Liver (tissue), 8 donors: ENCODE measurements at regions not wholly inside any gene's neighbourhood (a gene's known extent, or its start where the extent isn't known, plus 50 kb on each side); places are given as distances from the start of the nearest gene placed in this dataset.

Experiments used
- DNase-seq: peaks from one replicate; pipeline ENCODE4 v3.0.0-alpha.2; 2017; ENCODE audit warnings: low spot score
- H3K27ac ChIP-seq, 2 donors: one replicate each; pipeline ENCODE4 v1.7.0; 2013; ENCODE audit warnings: inconsistent platforms in 2 of 2, low read length in 2 of 2, control low read depth in 1 of 2, low read depth in 1 of 2, mild to moderate bottlenecking in 1 of 2
- H3K27me3 ChIP-seq, 4 donors: one replicate each; pipeline versions ENCODE4 v1.6.1 to v1.7.0; 2013; ENCODE audit warnings: low read length in 3 of 4, inconsistent platforms in 1 of 4, mild to moderate bottlenecking in 1 of 4, moderate library complexity in 1 of 4; ENCODE audit not compliant: control insufficient read depth in 4 of 4, insufficient read depth in 4 of 4
- H3K36me3 ChIP-seq, 4 donors: one replicate each; pipeline versions ENCODE4 v1.6.1 to v1.7.0; 2013; ENCODE audit warnings: low read length in 3 of 4, mild to moderate bottlenecking in 3 of 4, low read depth in 1 of 4, moderate library complexity in 1 of 4; ENCODE audit not compliant: control insufficient read depth in 4 of 4, insufficient read depth in 3 of 4
- H3K4me1 ChIP-seq, 4 donors: one replicate each; pipeline versions ENCODE4 v1.6.1 to v1.7.0; 2013; ENCODE audit warnings: low read length in 3 of 4, mild to moderate bottlenecking in 3 of 4, moderate library complexity in 1 of 4; ENCODE audit not compliant: control insufficient read depth in 4 of 4, insufficient read depth in 4 of 4
- H3K4me3 ChIP-seq, 3 donors: one replicate each; pipeline versions ENCODE4 v1.6.1 to v1.7.0; 2013; ENCODE audit warnings: low read length in 3 of 3, control low read depth in 1 of 3, low read depth in 1 of 3, mild to moderate bottlenecking in 1 of 3
- H3K9ac ChIP-seq, 2 donors: one replicate each; pipeline ENCODE4 v1.7.0; 2013; ENCODE audit warnings: low read length in 2 of 2, mild to moderate bottlenecking in 2 of 2, moderate library complexity in 2 of 2, control low read depth in 1 of 2, low read depth in 1 of 2
- H3K9me3 ChIP-seq, 4 donors: one replicate each; pipeline versions ENCODE4 v1.6.1 to v1.7.0; 2013; ENCODE audit warnings: low read length in 3 of 4; ENCODE audit not compliant: control insufficient read depth in 4 of 4
- EGR1 ChIP-seq, 2 donors: IDR thresholded peaks; 2 replicates each; pipeline ENCODE4 v1.6.1; 2016 to 2018; ENCODE audit warnings: antibody characterized with exemption in 2 of 2, low read depth in 2 of 2
- FOXA1 ChIP-seq: IDR thresholded peaks from 2 replicates; pipeline ENCODE4 v1.6.1; 2016; ENCODE audit warnings: antibody characterized with exemption
- FOXA2 ChIP-seq: IDR thresholded peaks from 2 replicates; pipeline ENCODE4 v1.6.1; 2016; ENCODE audit warnings: antibody characterized with exemption
- GABPA ChIP-seq, 2 donors: IDR thresholded peaks in 1 of 2; conservative IDR thresholded peaks in 1 of 2; 2 replicates each; pipeline ENCODE4 v1.6.1; 2016; ENCODE audit warnings: antibody characterized with exemption in 2 of 2, mild to moderate bottlenecking in 1 of 2, moderate library complexity in 1 of 2
- HNF4A ChIP-seq, 2 donors: conservative IDR thresholded peaks; 2 replicates each; pipeline ENCODE4 v1.6.1; 2016; ENCODE audit warnings: antibody characterized with exemption in 2 of 2, mild to moderate bottlenecking in 2 of 2
- HNF4G ChIP-seq: IDR thresholded peaks from 2 replicates; pipeline ENCODE4 v1.6.1; 2016; ENCODE audit warnings: antibody characterized with exemption
- JUND ChIP-seq, 2 donors: IDR thresholded peaks; 2 replicates each; pipeline ENCODE4 v1.6.1; 2016; ENCODE audit warnings: antibody characterized with exemption in 2 of 2
- NR2F2 ChIP-seq: IDR thresholded peaks from 2 replicates; pipeline ENCODE4 v1.6.1; 2016; ENCODE audit warnings: antibody characterized with exemption
- RAD21 ChIP-seq, 2 donors: IDR thresholded peaks; 2 replicates each; pipeline ENCODE4 v1.6.1; 2016; ENCODE audit warnings: antibody characterized with exemption in 2 of 2, mild to moderate bottlenecking in 2 of 2
- RXRA ChIP-seq, 2 donors: IDR thresholded peaks; 2 replicates each; pipeline ENCODE4 v1.6.1; 2017 to 2018; ENCODE audit warnings: antibody characterized with exemption in 2 of 2, mild to moderate bottlenecking in 1 of 2
- SP1 ChIP-seq: IDR thresholded peaks from 2 replicates; pipeline ENCODE4 v1.6.1; 2018; ENCODE audit warnings: antibody characterized with exemption, mild to moderate bottlenecking
- TAF1 ChIP-seq: conservative IDR thresholded peaks from 2 replicates; pipeline ENCODE4 v1.6.1; 2016; ENCODE audit warnings: antibody characterized with exemption, mild to moderate bottlenecking
- YY1 ChIP-seq: IDR thresholded peaks from 2 replicates; pipeline ENCODE4 v1.6.1; 2016; ENCODE audit warnings: antibody characterized with exemption, mild to moderate bottlenecking
- WGBS: extraction: QIAGEN DNeasy Blood & Tissue Kit; methylation state at CpG from one replicate; pipeline ENCODE4 v1.1.7; 2013; 5-methylcytosine and 5-hydroxymethylcytosine counted together
- TF ChIP-seq, protein P1 (sequence below): fragments of 150-350 bp; IDR thresholded peaks from 2 replicates; pipeline ENCODE4 v1.5.1; 2017; ENCODE audit warnings: improper control_type of control experiment, low read depth, low read length; ENCODE audit not compliant: missing input control
- TF ChIP-seq, protein P2 (sequence below): IDR thresholded peaks from 2 replicates; pipeline ENCODE4 v1.6.1; 2016; ENCODE audit warnings: antibody characterized with exemption
- TF ChIP-seq, protein P3 (sequence below): IDR thresholded peaks from 2 replicates; pipeline ENCODE4 v1.6.1; 2016; ENCODE audit warnings: antibody characterized with exemption, mild to moderate bottlenecking
- TF ChIP-seq, protein P4 (sequence below): IDR thresholded peaks from 2 replicates; pipeline ENCODE4 v1.6.1; 2016; ENCODE audit warnings: antibody characterized with exemption
- TF ChIP-seq, protein P5 (sequence below): IDR thresholded peaks from 2 replicates; pipeline ENCODE4 v1.6.1; 2016; ENCODE audit warnings: antibody characterized with exemption
- donor health status: healthy.
- donor health status: healthy.
- donor health status: healthy.
- donor health status: healthy.
- donor health status: healthy.

DNA sequence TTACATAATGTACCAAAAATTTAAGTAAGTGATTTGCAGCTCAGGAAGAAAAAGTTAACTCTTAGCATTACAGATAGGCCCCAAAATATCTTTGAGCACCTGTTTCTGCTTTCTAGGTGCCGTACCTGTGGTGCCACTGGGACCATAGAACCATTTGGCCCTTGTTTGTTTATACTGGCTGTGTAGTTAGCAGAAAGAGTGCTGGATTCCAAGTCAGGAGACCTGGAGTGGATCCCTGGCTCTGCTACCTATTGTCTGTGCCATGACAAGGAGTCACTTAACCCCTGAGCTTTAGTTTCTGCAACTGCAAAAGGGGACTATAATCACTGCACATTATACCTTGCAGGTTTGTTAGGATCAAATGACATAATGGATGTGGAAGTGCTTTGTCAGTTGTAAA lies 137.8 kb upstream of the GPR101 start:
- TF ChIP-seq SP1 (no peak), RXRA (IDR thresholded peaks at IDR 0.05) (no peak), JUND (IDR thresholded peaks at IDR 0.05) (no peak), TAF1 (no peak), YY1 (no peak), FOXA1 (no peak), RAD21 (IDR thresholded peaks at IDR 0.05) (no peak), NR2F2 (no peak), GABPA (IDR thresholded peaks at IDR 0.05 in 1 of 2, conservative IDR thresholded peaks at IDR 0.05 in 1 of 2) (no peak), FOXA2 (no peak), HNF4A (conservative IDR thresholded peaks at IDR 0.05) (no peak), EGR1 (IDR thresholded peaks at IDR 0.05; ENCODE audit: low read depth in 2 of 2) (no peak), HNF4G (no peak)
- TF ChIP-seq, protein P1, sequence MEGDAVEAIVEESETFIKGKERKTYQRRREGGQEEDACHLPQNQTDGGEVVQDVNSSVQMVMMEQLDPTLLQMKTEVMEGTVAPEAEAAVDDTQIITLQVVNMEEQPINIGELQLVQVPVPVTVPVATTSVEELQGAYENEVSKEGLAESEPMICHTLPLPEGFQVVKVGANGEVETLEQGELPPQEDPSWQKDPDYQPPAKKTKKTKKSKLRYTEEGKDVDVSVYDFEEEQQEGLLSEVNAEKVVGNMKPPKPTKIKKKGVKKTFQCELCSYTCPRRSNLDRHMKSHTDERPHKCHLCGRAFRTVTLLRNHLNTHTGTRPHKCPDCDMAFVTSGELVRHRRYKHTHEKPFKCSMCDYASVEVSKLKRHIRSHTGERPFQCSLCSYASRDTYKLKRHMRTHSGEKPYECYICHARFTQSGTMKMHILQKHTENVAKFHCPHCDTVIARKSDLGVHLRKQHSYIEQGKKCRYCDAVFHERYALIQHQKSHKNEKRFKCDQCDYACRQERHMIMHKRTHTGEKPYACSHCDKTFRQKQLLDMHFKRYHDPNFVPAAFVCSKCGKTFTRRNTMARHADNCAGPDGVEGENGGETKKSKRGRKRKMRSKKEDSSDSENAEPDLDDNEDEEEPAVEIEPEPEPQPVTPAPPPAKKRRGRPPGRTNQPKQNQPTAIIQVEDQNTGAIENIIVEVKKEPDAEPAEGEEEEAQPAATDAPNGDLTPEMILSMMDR: no peak
- TF ChIP-seq, protein P2, sequence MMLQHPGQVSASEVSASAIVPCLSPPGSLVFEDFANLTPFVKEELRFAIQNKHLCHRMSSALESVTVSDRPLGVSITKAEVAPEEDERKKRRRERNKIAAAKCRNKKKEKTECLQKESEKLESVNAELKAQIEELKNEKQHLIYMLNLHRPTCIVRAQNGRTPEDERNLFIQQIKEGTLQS: no peak
- TF ChIP-seq, protein P3, sequence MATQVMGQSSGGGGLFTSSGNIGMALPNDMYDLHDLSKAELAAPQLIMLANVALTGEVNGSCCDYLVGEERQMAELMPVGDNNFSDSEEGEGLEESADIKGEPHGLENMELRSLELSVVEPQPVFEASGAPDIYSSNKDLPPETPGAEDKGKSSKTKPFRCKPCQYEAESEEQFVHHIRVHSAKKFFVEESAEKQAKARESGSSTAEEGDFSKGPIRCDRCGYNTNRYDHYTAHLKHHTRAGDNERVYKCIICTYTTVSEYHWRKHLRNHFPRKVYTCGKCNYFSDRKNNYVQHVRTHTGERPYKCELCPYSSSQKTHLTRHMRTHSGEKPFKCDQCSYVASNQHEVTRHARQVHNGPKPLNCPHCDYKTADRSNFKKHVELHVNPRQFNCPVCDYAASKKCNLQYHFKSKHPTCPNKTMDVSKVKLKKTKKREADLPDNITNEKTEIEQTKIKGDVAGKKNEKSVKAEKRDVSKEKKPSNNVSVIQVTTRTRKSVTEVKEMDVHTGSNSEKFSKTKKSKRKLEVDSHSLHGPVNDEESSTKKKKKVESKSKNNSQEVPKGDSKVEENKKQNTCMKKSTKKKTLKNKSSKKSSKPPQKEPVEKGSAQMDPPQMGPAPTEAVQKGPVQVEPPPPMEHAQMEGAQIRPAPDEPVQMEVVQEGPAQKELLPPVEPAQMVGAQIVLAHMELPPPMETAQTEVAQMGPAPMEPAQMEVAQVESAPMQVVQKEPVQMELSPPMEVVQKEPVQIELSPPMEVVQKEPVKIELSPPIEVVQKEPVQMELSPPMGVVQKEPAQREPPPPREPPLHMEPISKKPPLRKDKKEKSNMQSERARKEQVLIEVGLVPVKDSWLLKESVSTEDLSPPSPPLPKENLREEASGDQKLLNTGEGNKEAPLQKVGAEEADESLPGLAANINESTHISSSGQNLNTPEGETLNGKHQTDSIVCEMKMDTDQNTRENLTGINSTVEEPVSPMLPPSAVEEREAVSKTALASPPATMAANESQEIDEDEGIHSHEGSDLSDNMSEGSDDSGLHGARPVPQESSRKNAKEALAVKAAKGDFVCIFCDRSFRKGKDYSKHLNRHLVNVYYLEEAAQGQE: no peak
- TF ChIP-seq, protein P4, sequence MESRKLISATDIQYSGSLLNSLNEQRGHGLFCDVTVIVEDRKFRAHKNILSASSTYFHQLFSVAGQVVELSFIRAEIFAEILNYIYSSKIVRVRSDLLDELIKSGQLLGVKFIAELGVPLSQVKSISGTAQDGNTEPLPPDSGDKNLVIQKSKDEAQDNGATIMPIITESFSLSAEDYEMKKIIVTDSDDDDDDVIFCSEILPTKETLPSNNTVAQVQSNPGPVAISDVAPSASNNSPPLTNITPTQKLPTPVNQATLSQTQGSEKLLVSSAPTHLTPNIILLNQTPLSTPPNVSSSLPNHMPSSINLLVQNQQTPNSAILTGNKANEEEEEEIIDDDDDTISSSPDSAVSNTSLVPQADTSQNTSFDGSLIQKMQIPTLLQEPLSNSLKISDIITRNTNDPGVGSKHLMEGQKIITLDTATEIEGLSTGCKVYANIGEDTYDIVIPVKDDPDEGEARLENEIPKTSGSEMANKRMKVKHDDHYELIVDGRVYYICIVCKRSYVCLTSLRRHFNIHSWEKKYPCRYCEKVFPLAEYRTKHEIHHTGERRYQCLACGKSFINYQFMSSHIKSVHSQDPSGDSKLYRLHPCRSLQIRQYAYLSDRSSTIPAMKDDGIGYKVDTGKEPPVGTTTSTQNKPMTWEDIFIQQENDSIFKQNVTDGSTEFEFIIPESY: no peak
- TF ChIP-seq, protein P5, sequence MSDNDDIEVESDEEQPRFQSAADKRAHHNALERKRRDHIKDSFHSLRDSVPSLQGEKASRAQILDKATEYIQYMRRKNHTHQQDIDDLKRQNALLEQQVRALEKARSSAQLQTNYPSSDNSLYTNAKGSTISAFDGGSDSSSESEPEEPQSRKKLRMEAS: no peak
- Histone ChIP-seq H3K9me3 (no peaks in the 10 kb centered on the region), H3K36me3 (no peaks in the 10 kb centered on the region), H3K4me1 (no peaks in the 10 kb centered on the region), H3K27ac (no peak overlapping the region), H3K9ac (no peak overlapping the region), H3K27me3 (peaks cover 0 to 3% (median 0%) of the 10 kb centered on the region in 4 donors), H3K4me3 (no peak overlapping the region)
- 43% methylated on average over 1 of the region's 1 CpG for WGBS
- DNase-seq: no peak
